ENCODE measurements at regions not wholly inside any gene's neighbourhood (a gene's known extent, or its start where the extent isn't known, plus 50 kb on each side); places are given as distances from the start of the nearest gene placed in this dataset.

DNA sequence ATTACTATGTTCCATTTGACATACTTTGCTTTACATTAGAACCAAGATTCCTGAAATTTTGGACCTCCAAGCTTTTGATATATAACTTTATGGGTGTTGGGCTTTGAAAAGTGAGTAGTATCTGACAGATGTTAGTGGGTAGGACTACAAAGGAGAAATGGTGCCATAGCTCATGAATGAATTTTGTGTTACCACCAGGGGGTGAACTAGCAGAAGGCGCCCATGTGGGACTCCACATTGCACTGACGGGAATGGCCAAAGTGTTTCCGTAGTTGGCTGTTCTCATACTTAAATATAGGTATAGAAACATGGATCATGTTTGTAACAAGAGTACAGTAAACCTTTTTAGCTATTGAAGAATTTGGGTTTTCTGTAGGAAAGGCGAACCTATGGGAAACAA, 337.5 kb downstream of the FLRT2 start:
- no peak overlapping the region for H3K4me3 Mint-ChIP-seq
- ATAC-seq (ENCODE audit: low read depth), result no peak
- no peaks in the 10 kb centered on the region for H3K36me3 Mint-ChIP-seq (ENCODE audit: low read depth)
- intact Hi-C loops (cut with micrococcal nuclease), result no loop called here
- H3K27me3 Mint-ChIP-seq, result no peaks in the 10 kb centered on the region
- DNase-seq, result no peak
- ChIA-PET CTCF (interaction anchor here (1.5 to 2.0 kb wide), 2 partner anchors 171 to 190 kb away, joined by 3 to 8 read pairs; no protein-coding TSS in a partner anchor), POLR2A (no interaction called here)
- H3K9me3 Mint-ChIP-seq, result no peaks in the 10 kb centered on the region
- no peaks in the 10 kb centered on the region for H3K4me1 Mint-ChIP-seq
- H3K27ac Mint-ChIP-seq, result no peak overlapping the region
- no peak for TF ChIP-seq CTCF (IDR thresholded peaks at IDR 0.05)

DNA sequence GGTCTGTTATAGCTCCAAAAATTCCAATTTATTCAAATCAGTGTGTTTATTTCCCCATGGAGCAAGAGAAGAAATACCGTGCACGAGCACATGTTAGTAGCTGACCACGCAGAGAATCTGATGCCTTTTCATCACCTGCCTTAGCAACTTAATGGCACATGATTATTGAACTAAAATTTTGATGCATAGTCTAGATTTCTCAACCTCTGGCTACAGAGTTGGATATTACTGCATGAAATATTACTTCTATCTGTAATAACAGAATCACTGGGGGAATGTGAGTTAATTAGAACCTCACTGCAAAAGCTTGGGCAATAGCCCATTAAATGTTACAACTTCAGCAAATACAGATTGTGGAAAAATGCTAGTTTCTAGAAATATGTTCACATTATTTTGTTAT, 335.8 kb downstream of the FLRT2 start:
- CTCF ChIA-PET, result interaction anchor here (2.0 kb wide), 1 partner anchor 172 kb away, joined by 8 read pairs; no protein-coding TSS in a partner anchor

GRCh38 chr14:85858634-85859033, 328.7 kb downstream of the FLRT2 start:
- Mint-ChIP-seq H3K36me3 (ENCODE audit: low read depth) (no peaks in the 10 kb centered on the region), H3K4me1 (no peaks in the 10 kb centered on the region), H3K4me3 (no peak overlapping the region), H3K9me3 (no peaks in the 10 kb centered on the region), H3K27ac (no peak overlapping the region), H3K27me3 (no peaks in the 10 kb centered on the region)
- ChIA-PET CTCF (no interaction called here), POLR2A (no interaction called here)
- ATAC-seq (ENCODE audit: low read depth) (no peak), DNase-seq (no peak)
- no peak for TF ChIP-seq CTCF (IDR thresholded peaks at IDR 0.05)
- intact Hi-C loops (cut with micrococcal nuclease), result no loop called here

More for the DNA sequence above, 335.8 kb downstream of the FLRT2 start:
- no peak overlapping the region for H3K4me3 Mint-ChIP-seq
- DNase-seq, result no peak
- H3K9me3 Mint-ChIP-seq, result no peaks in the 10 kb centered on the region
- H3K27me3 Mint-ChIP-seq, result no peaks in the 10 kb centered on the region
- POLR2A ChIA-PET, result no interaction called here
- no peak for ATAC-seq (ENCODE audit: low read depth)
- H3K36me3 Mint-ChIP-seq (ENCODE audit: low read depth), result no peaks in the 10 kb centered on the region
- TF ChIP-seq CTCF (IDR thresholded peaks at IDR 0.05), result no peak
- intact Hi-C loops (cut with micrococcal nuclease), result no loop called here
- H3K4me1 Mint-ChIP-seq, result no peaks in the 10 kb centered on the region
- H3K27ac Mint-ChIP-seq, result no peak overlapping the region

- ATAC-seq (ENCODE audit: low read depth) (no peak), DNase-seq (no peak)
- H3K4me3 Mint-ChIP-seq, result no peak overlapping the region
- CTCF ChIA-PET, result no interaction called here
- intact Hi-C loops (cut with micrococcal nuclease), result loop anchor here (2.0 kb wide), 1 partner anchor 182 kb away; no protein-coding TSS in a partner anchor
- POLR2A ChIA-PET, result no interaction called here
- no peaks in the 10 kb centered on the region for H3K36me3 Mint-ChIP-seq (ENCODE audit: low read depth)
- H3K27ac Mint-ChIP-seq, result no peak overlapping the region
- no peak for TF ChIP-seq CTCF (IDR thresholded peaks at IDR 0.05)
- H3K27me3 Mint-ChIP-seq, result no peaks in the 10 kb centered on the region
- H3K9me3 Mint-ChIP-seq, result no peaks in the 10 kb centered on the region
- H3K4me1 Mint-ChIP-seq, result no peaks in the 10 kb centered on the region
These were observed 326.5 kb downstream of the FLRT2 start for GRCh38 chr14:85856430-85856829.

DNA sequence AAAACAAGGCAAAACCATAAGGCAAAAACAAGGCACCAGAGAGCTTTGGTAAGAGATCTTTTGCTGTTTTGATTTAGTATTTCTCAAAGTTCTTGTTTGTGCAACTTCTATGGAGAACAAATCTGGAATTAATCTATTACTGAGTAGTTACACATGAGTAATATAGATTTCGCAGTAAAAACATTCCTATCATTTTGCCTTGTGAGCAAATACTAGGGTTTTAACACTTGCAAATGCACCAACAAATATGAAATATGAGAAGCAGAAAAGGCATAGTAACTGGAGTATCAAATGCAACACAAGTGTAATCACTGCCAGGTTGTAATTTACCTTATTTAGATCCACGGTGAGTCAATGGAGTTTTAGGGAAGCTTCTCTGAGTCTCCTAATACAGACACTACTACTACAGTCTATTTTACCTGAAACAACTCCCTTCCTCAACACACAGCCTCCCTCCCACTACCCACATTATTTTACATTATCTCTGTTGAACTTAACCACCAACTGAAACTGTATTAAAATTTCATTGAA, 324.1 kb downstream of the FLRT2 start:
- H3K27ac Mint-ChIP-seq, result no peak overlapping the region
- no peak for TF ChIP-seq CTCF (IDR thresholded peaks at IDR 0.05)
- ChIA-PET CTCF (no interaction called here), POLR2A (no interaction called here)
- no peak overlapping the region for H3K4me3 Mint-ChIP-seq
- H3K27me3 Mint-ChIP-seq, result no peaks in the 10 kb centered on the region
- DNase-seq (no peak), ATAC-seq (ENCODE audit: low read depth) (no peak)
- H3K9me3 Mint-ChIP-seq, result no peaks in the 10 kb centered on the region
- H3K36me3 Mint-ChIP-seq (ENCODE audit: low read depth), result no peaks in the 10 kb centered on the region
- intact Hi-C loops (cut with micrococcal nuclease), result no loop called here
- no peaks in the 10 kb centered on the region for H3K4me1 Mint-ChIP-seq
